ENCODE measurements at regions not wholly inside any gene's neighbourhood (a gene's known extent, or its start where the extent isn't known, plus 50 kb on each side); places are given as distances from the start of the nearest gene placed in this dataset.

DNA sequence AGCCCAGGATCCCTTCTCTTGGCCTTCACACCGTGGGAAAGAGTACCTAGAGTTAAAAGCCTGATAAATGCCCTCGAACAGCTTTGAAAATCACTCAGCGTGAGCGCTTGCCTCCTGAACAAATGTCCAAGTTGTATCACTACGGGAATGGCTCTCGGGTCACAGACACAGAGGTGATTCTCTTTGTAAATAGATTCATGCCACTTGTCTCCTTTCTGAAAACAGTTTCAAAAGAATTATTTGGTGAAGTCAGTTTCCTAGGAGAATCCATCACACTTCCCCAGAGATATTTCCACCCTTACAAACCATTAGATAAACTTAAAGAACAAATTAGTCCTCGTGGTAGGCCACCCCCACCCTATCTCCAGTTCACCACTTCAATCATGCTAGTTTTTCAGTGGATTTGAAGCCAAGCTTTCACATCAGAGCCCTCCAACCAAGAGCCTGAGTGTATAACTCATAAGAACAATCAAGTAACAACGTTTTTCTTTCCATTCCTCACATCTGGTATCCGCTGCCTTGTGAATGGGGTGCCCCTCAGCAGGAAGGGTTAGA is 132.9 kb downstream of the SLC30A10 start:
- Mint-ChIP-seq H3K36me3 (no peaks in the 10 kb centered on the region), H3K4me3 (no peak overlapping the region), H3K27ac (no peak overlapping the region), H3K4me1 (no peaks in the 10 kb centered on the region), H3K9me3 (no peaks in the 10 kb centered on the region), H3K27me3 (peaks cover 7 to 19% (median 18%) of the 10 kb centered on the region in 3 donors)
- ATAC-seq (ENCODE audit: low read depth in 2 of 2): no peak
- no peak for DNase-seq

DNA sequence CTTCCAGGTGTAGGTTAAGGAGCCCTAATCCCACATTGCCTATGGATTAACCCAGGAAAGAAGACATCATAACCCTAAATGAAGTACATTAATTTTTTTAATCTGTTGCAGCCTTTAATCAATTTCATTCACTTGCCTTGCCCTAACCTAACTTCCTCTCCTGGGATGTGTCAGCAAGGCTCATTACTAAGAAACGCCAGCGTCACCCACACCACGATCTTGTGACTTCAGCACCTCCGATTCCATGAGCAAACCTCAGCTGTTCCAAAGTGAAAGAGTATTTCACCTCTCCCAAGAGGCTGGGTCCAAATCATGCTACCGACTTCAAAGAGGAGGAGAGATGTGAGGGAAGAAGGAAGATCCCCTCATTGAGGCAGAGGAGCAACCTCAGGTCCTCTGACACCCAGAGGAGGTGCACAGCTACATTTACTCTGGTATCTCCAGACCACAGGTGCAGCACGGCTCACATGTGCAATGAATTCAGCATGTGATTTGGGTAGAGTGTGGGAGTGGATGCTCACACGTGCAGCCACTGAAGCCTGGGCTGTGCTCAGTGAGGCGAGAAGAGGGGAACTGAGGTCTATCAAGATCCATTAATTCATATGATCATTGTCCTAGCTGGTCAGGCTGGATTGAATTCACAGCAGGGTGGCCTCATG is 134.1 kb downstream of the SLC30A10 start:
- H3K4me3 Mint-ChIP-seq: no peak overlapping the region
- H3K27me3 Mint-ChIP-seq: peaks cover 7 to 19% (median 9%) of the 10 kb centered on the region in 3 donors
- no peak for ATAC-seq (ENCODE audit: low read depth in 2 of 2)
- H3K36me3 Mint-ChIP-seq: no peaks in the 10 kb centered on the region
- no peaks in the 10 kb centered on the region for H3K9me3 Mint-ChIP-seq
- H3K27ac Mint-ChIP-seq: peak overlapping the region in 1 of 6 donors; percentile 34
- no peak for DNase-seq
- no peaks in the 10 kb centered on the region for H3K4me1 Mint-ChIP-seq

DNA sequence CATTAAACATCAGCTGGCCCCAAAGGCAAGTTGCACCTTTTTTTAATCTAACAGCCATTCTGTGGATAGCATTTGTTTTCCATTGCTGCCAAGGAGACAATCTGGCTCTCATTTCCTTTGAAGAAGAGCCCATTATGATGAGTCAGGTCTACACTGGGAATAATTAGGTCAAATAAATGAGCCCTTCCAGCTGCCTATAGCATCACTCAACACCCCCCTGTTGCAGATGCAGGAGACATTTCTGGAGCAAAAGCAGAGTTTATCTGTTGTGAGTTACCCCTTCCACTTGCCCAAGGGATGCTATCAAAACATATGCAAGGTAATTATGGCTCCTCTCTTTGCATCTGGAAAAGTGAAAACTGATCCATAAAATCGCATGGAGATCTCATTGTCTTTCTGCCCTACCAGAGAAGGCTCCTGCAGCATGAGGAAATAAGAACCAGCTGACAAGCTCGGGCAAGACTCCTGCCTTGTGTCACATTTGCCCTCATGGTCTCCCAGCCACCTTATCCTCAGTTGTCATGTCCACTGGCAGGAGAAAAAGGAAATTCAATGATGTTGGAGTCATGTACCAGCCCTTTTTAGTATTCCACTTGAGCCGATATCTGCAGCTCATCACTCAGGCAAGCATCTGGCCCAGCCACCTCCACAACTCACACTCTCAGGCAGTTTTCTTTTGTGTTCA is 135.9 kb downstream of the SLC30A10 start:
- ATAC-seq (ENCODE audit: low read depth in 2 of 2) (no peak), DNase-seq (no peak)
- Mint-ChIP-seq H3K36me3 (no peaks in the 10 kb centered on the region), H3K27me3 (peaks cover 0 to 19% (median 7%) of the 10 kb centered on the region in 3 donors), H3K4me3 (no peak overlapping the region), H3K4me1 (no peaks in the 10 kb centered on the region), H3K9me3 (no peaks in the 10 kb centered on the region), H3K27ac (no peak overlapping the region)

DNA sequence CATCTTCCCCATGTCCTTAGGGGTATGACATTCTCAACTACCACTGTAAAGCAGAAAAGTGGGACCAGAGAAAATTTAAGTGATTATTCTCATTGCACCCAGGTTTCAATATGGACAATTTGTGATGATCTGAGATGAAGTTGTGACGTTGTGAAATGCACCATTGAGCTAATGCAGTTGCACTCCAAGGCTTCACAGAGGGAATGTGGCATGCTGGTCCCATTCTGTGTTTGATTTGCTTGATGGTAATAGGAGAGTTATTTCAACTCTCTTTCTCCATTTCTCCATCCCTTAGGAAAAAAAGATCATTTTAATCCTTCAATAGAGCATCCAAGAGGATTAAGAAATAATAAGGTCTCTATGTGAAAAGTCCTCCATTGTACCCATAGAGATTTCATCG is 136.6 kb downstream of the SLC30A10 start:
- no peaks in the 10 kb centered on the region for H3K9me3 Mint-ChIP-seq
- DNase-seq (no peak), ATAC-seq (ENCODE audit: low read depth in 2 of 2) (no peak)
- no peaks in the 10 kb centered on the region for H3K4me1 Mint-ChIP-seq
- no peak overlapping the region for H3K4me3 Mint-ChIP-seq
- H3K27me3 Mint-ChIP-seq: peaks cover 0 to 19% (median 7%) of the 10 kb centered on the region in 3 donors
- no peak overlapping the region for H3K27ac Mint-ChIP-seq
- no peaks in the 10 kb centered on the region for H3K36me3 Mint-ChIP-seq

DNA sequence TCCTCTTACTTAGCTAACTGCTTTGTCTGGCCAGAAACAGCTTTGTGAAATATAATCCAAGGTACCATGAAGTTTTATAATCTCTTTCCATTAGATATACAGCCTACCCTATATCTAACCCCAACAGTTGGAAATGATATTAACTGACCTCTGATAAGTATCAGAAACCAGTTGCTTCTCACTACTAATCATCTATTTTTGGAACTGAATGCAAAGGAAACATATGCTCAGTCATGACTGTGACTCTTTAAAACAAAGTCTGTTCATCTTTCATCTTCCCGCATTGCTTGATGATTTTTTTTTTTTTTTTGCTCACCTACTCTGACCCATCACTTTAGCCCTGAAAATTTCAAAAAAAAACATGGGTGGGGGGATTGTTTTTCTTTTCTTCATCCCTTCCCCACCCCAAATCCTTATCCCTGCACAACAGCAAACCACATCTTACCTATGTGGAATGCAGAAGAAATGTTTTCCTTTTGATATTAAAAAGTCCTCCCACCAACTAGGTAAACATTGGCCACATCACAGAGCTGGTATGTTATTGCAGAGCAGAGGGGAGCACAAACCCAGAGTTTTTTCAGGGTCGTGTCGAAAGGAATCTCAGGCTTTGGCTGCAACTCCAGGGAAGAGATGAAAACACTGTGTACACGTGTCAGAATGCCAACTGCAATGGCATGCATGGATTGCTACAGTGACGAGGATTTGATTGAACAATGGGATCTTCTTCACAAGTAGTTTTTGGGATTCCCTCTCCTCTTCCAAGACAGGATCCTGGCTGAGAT is 137.3 kb downstream of the SLC30A10 start:
- Mint-ChIP-seq H3K27ac (no peak overlapping the region), H3K4me3 (no peak overlapping the region), H3K9me3 (no peaks in the 10 kb centered on the region), H3K4me1 (no peaks in the 10 kb centered on the region), H3K27me3 (peaks cover 0 to 19% (median 7%) of the 10 kb centered on the region in 3 donors), H3K36me3 (no peaks in the 10 kb centered on the region)
- ATAC-seq (ENCODE audit: low read depth in 2 of 2): no peak
- no peak for DNase-seq

DNA sequence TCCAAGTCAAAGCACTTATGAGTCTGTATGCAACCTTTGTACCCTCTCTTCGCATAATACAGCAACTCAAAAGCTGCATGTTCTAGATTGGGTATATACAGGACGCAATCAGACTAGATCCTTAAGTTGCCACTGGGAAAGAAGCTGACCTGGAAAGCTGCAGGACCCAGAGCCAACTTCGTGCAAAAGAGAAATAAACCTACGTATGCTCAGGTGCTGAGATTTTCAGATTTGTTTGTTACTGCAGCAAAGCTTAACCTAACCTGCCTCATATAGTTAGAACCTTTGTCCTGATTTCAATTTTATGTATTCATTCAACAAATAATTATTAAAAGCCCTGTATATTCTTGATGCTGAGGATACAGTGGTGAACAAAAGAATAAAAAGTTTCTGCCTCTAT is 139.7 kb downstream of the SLC30A10 start:
- H3K36me3 Mint-ChIP-seq: no peaks in the 10 kb centered on the region
- peaks cover 0 to 2% (median 0%) of the 10 kb centered on the region in 7 donors for H3K9me3 Mint-ChIP-seq
- H3K27ac Mint-ChIP-seq: no peak overlapping the region

DNA sequence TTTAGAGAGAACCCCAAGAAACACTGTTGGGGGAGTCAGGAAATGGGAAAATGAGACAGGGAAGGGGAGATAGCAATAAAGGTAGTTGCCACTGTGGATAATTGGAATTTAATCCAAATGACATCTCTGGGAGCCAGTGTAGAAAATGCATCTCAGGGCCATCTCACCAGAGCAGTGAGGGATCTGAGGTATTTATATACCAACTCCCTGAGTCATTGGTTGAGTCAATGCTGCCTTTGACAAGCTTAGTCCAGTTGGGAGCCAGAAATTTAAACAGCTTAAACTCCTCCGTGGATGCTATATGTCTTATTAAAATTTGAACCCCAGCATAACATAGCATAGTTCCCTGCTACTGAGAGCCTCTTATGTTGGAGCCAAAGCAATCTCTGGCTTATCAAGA is 140.3 kb downstream of the SLC30A10 start:
- no peaks in the 10 kb centered on the region for H3K4me1 Mint-ChIP-seq
- peaks cover 0 to 5% (median 0%) of the 10 kb centered on the region in 7 donors for H3K9me3 Mint-ChIP-seq
- ATAC-seq (ENCODE audit: low read depth in 2 of 2) (no peak), DNase-seq (no peak)
- no peak overlapping the region for H3K4me3 Mint-ChIP-seq
- no peak overlapping the region for H3K27ac Mint-ChIP-seq
- peaks cover 0 to 18% (median 14%) of the 10 kb centered on the region in 3 donors for H3K27me3 Mint-ChIP-seq
- no peaks in the 10 kb centered on the region for H3K36me3 Mint-ChIP-seq

More for the DNA sequence above, 139.7 kb downstream of the SLC30A10 start:
- Mint-ChIP-seq H3K4me3 (no peak overlapping the region), H3K4me1 (no peaks in the 10 kb centered on the region), H3K27me3 (peaks cover 0 to 14% (median 10%) of the 10 kb centered on the region in 3 donors)
- no peak for ATAC-seq (ENCODE audit: low read depth in 2 of 2)
- no peak for DNase-seq

DNA sequence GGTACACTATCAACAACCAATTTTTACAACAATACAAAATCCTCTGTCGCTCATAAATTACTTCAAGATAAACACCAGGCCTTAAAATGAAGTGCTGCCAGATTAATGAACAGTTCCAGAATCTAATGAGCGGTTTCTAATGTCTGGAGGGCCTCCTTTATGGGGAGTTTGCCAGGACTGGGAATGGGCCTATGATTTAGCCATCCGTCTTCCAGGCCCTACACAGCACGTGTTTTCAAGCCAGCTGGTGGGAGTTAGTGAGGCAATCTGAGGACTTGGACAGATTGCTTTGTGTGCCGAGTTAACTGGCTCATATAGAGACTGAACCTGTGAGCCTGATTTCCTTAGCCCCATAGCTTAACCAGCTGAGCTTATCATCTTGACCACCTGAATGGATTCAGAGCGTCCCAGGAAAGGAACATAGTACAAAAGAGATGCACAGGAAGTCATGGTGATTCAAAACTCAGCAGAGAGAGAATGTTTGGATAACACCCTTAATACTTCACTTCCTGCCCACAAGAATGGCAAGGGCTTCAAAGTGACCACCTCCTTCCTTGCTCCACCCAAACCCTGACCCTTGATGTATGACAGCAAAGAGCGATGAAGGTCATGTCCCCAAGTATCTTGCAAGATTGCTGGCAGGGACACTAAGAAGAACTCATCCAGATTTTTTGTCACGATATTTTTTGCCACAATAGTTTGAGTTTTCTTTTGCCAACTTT is 143.5 kb downstream of the SLC30A10 start:
- no peaks in the 10 kb centered on the region for H3K4me1 Mint-ChIP-seq
- no peak overlapping the region for H3K4me3 Mint-ChIP-seq
- DNase-seq: no peak
- no peak overlapping the region for H3K27ac Mint-ChIP-seq
- H3K36me3 Mint-ChIP-seq: no peaks in the 10 kb centered on the region
- H3K9me3 Mint-ChIP-seq: peaks cover 0 to 7% (median 2%) of the 10 kb centered on the region in 7 donors
- ATAC-seq (ENCODE audit: low read depth in 2 of 2): no peak
- H3K27me3 Mint-ChIP-seq: peaks cover 13 to 20% (median 16%) of the 10 kb centered on the region in 3 donors

DNA sequence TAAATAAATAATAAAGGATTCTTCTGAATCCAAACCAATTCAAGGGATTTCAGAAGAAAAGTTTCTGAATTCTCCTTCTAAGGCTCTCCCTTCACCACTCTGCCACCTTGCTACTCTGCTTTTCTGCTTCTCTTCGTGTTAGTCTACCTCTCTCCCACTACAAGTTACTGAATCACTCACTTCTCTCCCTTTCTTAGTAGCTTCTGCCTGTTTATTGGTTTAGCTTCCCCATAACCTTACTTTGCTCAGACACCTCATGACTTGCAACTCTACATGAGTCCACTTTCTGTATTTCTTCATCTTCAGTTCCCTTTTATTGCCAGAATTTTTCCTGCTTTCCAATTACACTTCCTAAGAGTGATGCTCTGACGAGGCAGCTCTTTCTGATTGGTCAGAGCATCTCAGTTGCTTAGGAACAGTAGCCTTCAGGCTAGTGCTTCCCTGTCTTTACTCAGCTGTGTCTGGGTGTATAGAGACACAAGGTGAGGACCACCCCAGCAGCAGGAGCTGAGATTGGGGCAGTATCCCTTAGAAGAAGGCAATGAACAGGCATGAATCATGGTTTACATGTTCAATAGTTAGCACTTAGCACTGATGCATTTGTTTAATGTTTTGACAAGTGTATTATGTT is 144.6 kb downstream of the SLC30A10 start:
- Mint-ChIP-seq H3K9me3 (peaks cover 0 to 8% (median 2%) of the 10 kb centered on the region in 7 donors), H3K4me1 (no peaks in the 10 kb centered on the region), H3K36me3 (no peaks in the 10 kb centered on the region), H3K27me3 (peaks cover 13 to 27% (median 18%) of the 10 kb centered on the region in 3 donors), H3K27ac (no peak overlapping the region), H3K4me3 (no peak overlapping the region)
- ATAC-seq (ENCODE audit: low read depth in 2 of 2): no peak
- no peak for DNase-seq

DNA sequence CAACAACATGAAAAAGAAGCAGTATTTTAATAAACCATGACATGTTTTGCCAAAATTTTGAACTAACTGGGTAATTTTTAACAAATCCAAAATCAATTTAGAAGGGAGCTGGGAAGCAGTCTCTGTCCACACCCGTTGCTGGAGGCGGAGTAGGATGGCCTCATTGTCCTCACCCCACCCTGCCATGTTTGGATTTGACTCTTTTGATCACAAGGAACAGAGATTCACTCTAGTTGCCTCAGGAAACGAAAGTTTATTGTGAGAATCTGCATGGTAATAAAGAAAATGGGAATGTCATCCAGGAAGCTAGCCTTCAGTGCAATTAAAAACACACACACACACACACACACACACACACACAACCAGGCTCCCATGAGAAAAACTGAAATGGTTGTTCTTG is 145.4 kb downstream of the SLC30A10 start:
- H3K36me3 Mint-ChIP-seq: no peaks in the 10 kb centered on the region
- no peak overlapping the region for H3K27ac Mint-ChIP-seq
- no peaks in the 10 kb centered on the region for H3K4me1 Mint-ChIP-seq
- peaks cover 13 to 27% (median 18%) of the 10 kb centered on the region in 3 donors for H3K27me3 Mint-ChIP-seq
- no peak for ATAC-seq (ENCODE audit: low read depth in 2 of 2)
- DNase-seq: no peak
- peaks cover 0 to 8% (median 2%) of the 10 kb centered on the region in 7 donors for H3K9me3 Mint-ChIP-seq
- H3K4me3 Mint-ChIP-seq: no peak overlapping the region

DNA sequence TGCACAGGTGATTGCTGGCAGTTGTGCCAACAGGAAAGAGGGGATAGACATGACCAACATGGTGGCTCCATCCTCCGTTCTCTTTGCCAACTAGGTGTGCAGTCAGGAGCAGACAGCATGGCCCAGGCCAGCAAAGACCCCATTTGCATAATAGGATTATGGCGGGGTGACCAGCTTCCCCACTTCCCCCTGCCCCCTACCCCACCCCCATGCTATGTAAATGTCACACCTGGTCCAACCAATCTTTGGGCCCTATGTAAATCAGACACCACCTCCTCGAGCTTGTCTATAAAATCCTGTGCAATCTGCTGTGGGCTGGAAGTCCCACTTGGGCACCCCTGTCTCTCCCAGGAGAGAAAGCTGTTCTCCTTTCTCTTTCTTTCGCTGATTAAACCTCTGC is 146.0 kb downstream of the SLC30A10 start:
- no peak for DNase-seq

DNA sequence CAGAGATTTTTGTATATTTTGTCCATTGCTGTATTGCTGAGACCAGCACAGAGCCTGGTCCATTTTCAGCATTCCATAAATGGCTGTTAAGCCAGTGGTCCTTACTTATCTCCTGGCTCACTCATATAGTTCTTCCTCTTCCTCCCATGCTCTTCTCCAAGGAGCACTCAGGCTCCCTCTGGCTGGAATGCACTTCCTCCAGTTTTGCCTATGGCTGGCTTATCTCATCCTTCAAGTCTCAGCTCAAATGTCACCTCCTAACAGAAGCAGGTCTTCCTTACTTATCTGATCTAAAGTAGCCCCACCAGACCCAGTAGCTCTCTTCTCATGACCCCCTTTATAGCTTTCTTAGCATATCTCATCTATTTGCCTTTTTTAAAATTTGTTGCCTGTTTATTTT is 146.9 kb downstream of the SLC30A10 start:
- Mint-ChIP-seq H3K9me3 (peaks cover 0 to 8% (median 2%) of the 10 kb centered on the region in 7 donors), H3K4me1 (no peaks in the 10 kb centered on the region), H3K27me3 (peaks cover 13 to 27% (median 18%) of the 10 kb centered on the region in 3 donors), H3K27ac (peak overlapping the region in 1 of 6 donors; percentile 8), H3K36me3 (no peaks in the 10 kb centered on the region), H3K4me3 (no peak overlapping the region)
- ATAC-seq (ENCODE audit: low read depth in 2 of 2) (no peak), DNase-seq (no peak)

More for the DNA sequence above, 146.0 kb downstream of the SLC30A10 start:
- H3K4me1 Mint-ChIP-seq: no peaks in the 10 kb centered on the region
- H3K27me3 Mint-ChIP-seq: peaks cover 13 to 27% (median 18%) of the 10 kb centered on the region in 3 donors
- peaks cover 0 to 8% (median 2%) of the 10 kb centered on the region in 7 donors for H3K9me3 Mint-ChIP-seq
- H3K27ac Mint-ChIP-seq: no peak overlapping the region
- no peak overlapping the region for H3K4me3 Mint-ChIP-seq
- no peak for ATAC-seq (ENCODE audit: low read depth in 2 of 2)
- H3K36me3 Mint-ChIP-seq: no peaks in the 10 kb centered on the region
